ENCODE measurements at regions not wholly inside any gene's neighbourhood (a gene's known extent, or its start where the extent isn't known, plus 50 kb on each side); places are given as distances from the start of the nearest gene placed in this dataset.

GRCh38 chr5:44506561-44506960, 117.3 kb upstream of the FGF10 start:
- no peaks in the 10 kb centered on the region for H3K36me3 ChIP-seq (ENCODE audit: control insufficient read depth, insufficient read depth, low read length)
- no peaks in the 10 kb centered on the region for H3K27me3 ChIP-seq (ENCODE audit: control insufficient read depth, insufficient read depth, low read length)
- H3K27ac ChIP-seq (ENCODE audit: low read depth, low read length), result no peak overlapping the region
- H3K9me3 ChIP-seq (ENCODE audit: control insufficient read depth, insufficient read depth, low read depth, low read length), result no peaks in the 10 kb centered on the region
- H3K9ac ChIP-seq (ENCODE audit: low read length), result no peak overlapping the region
- H3K4me1 ChIP-seq (ENCODE audit: control insufficient read depth, insufficient read depth, low read length), result peaks cover 3% of the 10 kb centered on the region; the same call in 1 of the 2 replicates
- H3K4me3 ChIP-seq (ENCODE audit: low read depth, low read length), result no peak overlapping the region

- no peaks in the 10 kb centered on the region for H3K9me3 ChIP-seq (ENCODE audit: control insufficient read depth, insufficient read depth, low read depth, low read length)
- no peak overlapping the region for H3K9ac ChIP-seq (ENCODE audit: low read length)
- H3K27ac ChIP-seq (ENCODE audit: low read depth, low read length), result no peak overlapping the region
- no peak overlapping the region for H3K4me3 ChIP-seq (ENCODE audit: low read depth, low read length)
- no peaks in the 10 kb centered on the region for H3K36me3 ChIP-seq (ENCODE audit: control insufficient read depth, insufficient read depth, low read length)
- H3K4me1 ChIP-seq (ENCODE audit: control insufficient read depth, insufficient read depth, low read length), result no peaks in the 10 kb centered on the region
- H3K27me3 ChIP-seq (ENCODE audit: control insufficient read depth, insufficient read depth, low read length), result no peaks in the 10 kb centered on the region
Observed at GRCh38 chr5:44499381-44499780, 110.2 kb upstream of the FGF10 start.

DNA sequence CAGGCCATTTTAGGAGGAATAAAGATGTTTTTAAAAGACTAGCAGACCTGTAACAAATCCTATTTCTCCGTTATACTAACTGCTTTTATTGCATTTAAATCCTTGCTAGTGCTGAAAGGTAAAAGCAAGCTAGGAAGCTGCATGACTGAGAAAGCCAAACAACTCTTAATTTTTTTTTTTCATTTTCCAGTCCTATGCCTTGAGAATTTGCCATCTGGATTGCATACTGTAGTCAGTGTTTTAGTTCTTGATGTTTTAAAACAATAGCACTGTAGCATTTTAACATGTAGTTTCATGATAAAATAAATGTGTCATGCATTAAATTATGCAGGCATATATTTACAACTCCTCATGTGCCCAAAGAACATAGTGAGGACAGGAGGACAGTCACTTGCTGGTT, 108.4 kb upstream of the FGF10 start:
- Histone ChIP-seq H3K27me3 (ENCODE audit: control insufficient read depth, insufficient read depth, low read length) (no peaks in the 10 kb centered on the region), H3K27ac (ENCODE audit: low read depth, low read length) (no peak overlapping the region), H3K9me3 (ENCODE audit: control insufficient read depth, insufficient read depth, low read depth, low read length) (peaks cover 11% of the 10 kb centered on the region), H3K9ac (ENCODE audit: low read length) (no peak overlapping the region), H3K4me1 (ENCODE audit: control insufficient read depth, insufficient read depth, low read length) (no peaks in the 10 kb centered on the region), H3K36me3 (ENCODE audit: control insufficient read depth, insufficient read depth, low read length) (no peaks in the 10 kb centered on the region), H3K4me3 (ENCODE audit: low read depth, low read length) (no peak overlapping the region)

DNA sequence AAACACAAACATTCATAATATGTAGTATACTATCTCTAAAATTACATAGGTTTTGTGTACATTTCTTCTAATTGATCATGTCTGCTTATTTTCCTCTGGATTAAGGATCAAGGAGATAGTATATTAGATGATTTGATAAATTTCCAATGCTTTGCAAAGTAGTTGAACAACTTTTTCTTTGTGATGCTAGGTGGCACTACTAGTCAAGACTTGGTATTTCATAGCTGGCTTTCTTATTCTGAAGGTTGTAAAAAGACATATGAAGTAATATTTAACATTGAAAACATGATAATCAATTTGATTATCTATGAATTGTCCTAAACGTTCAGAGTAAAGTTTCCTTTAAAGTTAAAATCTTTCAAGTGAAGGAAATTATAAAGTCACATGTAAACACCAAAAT, 106.1 kb upstream of the FGF10 start:
- Histone ChIP-seq H3K27me3 (ENCODE audit: control insufficient read depth, insufficient read depth, low read length) (no peaks in the 10 kb centered on the region), H3K4me1 (ENCODE audit: control insufficient read depth, insufficient read depth, low read length) (no peaks in the 10 kb centered on the region), H3K4me3 (ENCODE audit: low read depth, low read length) (no peak overlapping the region), H3K27ac (ENCODE audit: low read depth, low read length) (no peak overlapping the region), H3K9me3 (ENCODE audit: control insufficient read depth, insufficient read depth, low read depth, low read length) (peaks cover 18% of the 10 kb centered on the region), H3K9ac (ENCODE audit: low read length) (no peak overlapping the region), H3K36me3 (ENCODE audit: control insufficient read depth, insufficient read depth, low read length) (no peaks in the 10 kb centered on the region)

DNA sequence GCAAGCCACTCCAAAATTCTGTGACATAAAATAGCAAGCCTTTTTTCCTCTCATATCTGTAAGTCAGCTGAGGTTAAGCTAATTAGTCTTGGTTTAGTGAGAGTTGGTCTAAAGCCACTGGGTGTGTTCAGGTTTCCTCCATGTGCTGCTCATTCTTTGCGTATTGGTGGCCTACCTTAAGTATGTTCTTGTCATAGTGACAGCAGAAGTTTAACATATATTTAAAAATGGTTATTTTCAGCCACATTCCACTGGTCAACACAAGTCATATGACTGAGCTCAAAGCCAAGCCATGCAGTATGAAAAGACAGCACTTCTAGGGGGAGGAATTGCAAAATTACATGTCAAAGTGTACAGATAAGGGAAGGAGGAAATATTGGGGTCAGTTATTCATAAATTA, 100.5 kb upstream of the FGF10 start:
- Histone ChIP-seq H3K9ac (ENCODE audit: low read length) (no peak overlapping the region), H3K27me3 (ENCODE audit: control insufficient read depth, insufficient read depth, low read length) (no peaks in the 10 kb centered on the region), H3K27ac (ENCODE audit: low read depth, low read length) (no peak overlapping the region), H3K9me3 (ENCODE audit: control insufficient read depth, insufficient read depth, low read depth, low read length) (peaks cover 18% of the 10 kb centered on the region), H3K4me3 (ENCODE audit: low read depth, low read length) (no peak overlapping the region), H3K36me3 (ENCODE audit: control insufficient read depth, insufficient read depth, low read length) (no peaks in the 10 kb centered on the region), H3K4me1 (ENCODE audit: control insufficient read depth, insufficient read depth, low read length) (no peaks in the 10 kb centered on the region)

GRCh38 chr5:44486591-44486990, 97.4 kb upstream of the FGF10 start:
- Histone ChIP-seq H3K4me3 (ENCODE audit: low read depth, low read length) (no peak overlapping the region), H3K9me3 (ENCODE audit: control insufficient read depth, insufficient read depth, low read depth, low read length) (peaks cover 6% of the 10 kb centered on the region; the same call in 1 of the 2 replicates), H3K4me1 (ENCODE audit: control insufficient read depth, insufficient read depth, low read length) (peaks cover 12% of the 10 kb centered on the region; the same call in 1 of the 2 replicates), H3K9ac (ENCODE audit: low read length) (no peak overlapping the region), H3K27me3 (ENCODE audit: control insufficient read depth, insufficient read depth, low read length) (no peaks in the 10 kb centered on the region), H3K36me3 (ENCODE audit: control insufficient read depth, insufficient read depth, low read length) (no peaks in the 10 kb centered on the region), H3K27ac (ENCODE audit: low read depth, low read length) (no peak overlapping the region)

GRCh38 chr5:44454002-44454401, 64.8 kb upstream of the FGF10 start:
- H3K27ac ChIP-seq (ENCODE audit: low read depth, low read length), result no peak overlapping the region
- H3K27me3 ChIP-seq (ENCODE audit: control insufficient read depth, insufficient read depth, low read length), result no peaks in the 10 kb centered on the region
- H3K36me3 ChIP-seq (ENCODE audit: control insufficient read depth, insufficient read depth, low read length), result no peaks in the 10 kb centered on the region
- H3K9ac ChIP-seq (ENCODE audit: low read length), result no peak overlapping the region
- no peak overlapping the region for H3K4me3 ChIP-seq (ENCODE audit: low read depth, low read length)
- no peaks in the 10 kb centered on the region for H3K4me1 ChIP-seq (ENCODE audit: control insufficient read depth, insufficient read depth, low read length)
- peaks cover 5% of the 10 kb centered on the region; the same call in 1 of the 2 replicates for H3K9me3 ChIP-seq (ENCODE audit: control insufficient read depth, insufficient read depth, low read depth, low read length)

- Histone ChIP-seq H3K36me3 (ENCODE audit: control insufficient read depth, insufficient read depth, low read length) (no peaks in the 10 kb centered on the region), H3K9me3 (ENCODE audit: control insufficient read depth, insufficient read depth, low read depth, low read length) (no peaks in the 10 kb centered on the region), H3K4me3 (ENCODE audit: low read depth, low read length) (no peak overlapping the region), H3K4me1 (ENCODE audit: control insufficient read depth, insufficient read depth, low read length) (peaks cover 7% of the 10 kb centered on the region; the same call in 1 of the 2 replicates), H3K27me3 (ENCODE audit: control insufficient read depth, insufficient read depth, low read length) (no peaks in the 10 kb centered on the region), H3K27ac (ENCODE audit: low read depth, low read length) (no peak overlapping the region), H3K9ac (ENCODE audit: low read length) (no peak overlapping the region)
Observed at GRCh38 chr5:44446399-44446798, 57.2 kb upstream of the FGF10 start.

DNA sequence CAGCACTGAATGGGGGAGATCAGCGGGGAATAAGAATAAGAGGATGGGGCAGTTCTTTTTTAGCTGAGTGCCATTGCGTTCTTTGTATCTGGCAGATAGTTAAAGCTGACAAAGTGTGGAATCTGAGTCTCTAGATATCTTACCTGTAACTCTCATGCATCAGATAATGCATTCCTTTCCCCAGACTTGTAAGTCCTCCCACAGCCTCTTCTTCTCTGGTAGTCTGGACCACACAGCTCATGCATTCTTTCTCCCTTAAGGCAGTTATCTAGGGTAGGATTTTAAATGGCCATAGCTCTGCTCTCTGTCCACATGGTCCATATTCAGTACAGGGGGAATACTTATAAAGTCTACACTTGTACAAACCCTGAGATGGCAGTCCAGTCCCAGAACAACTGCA, 54.0 kb upstream of the FGF10 start:
- H3K4me3 ChIP-seq (ENCODE audit: low read depth, low read length), result no peak overlapping the region
- no peak overlapping the region for H3K27ac ChIP-seq (ENCODE audit: low read depth, low read length)
- no peaks in the 10 kb centered on the region for H3K36me3 ChIP-seq (ENCODE audit: control insufficient read depth, insufficient read depth, low read length)
- H3K27me3 ChIP-seq (ENCODE audit: control insufficient read depth, insufficient read depth, low read length), result no peaks in the 10 kb centered on the region
- no peak overlapping the region for H3K9ac ChIP-seq (ENCODE audit: low read length)
- peaks cover 11% of the 10 kb centered on the region; the same call in 1 of the 2 replicates for H3K4me1 ChIP-seq (ENCODE audit: control insufficient read depth, insufficient read depth, low read length)
- no peaks in the 10 kb centered on the region for H3K9me3 ChIP-seq (ENCODE audit: control insufficient read depth, insufficient read depth, low read depth, low read length)

- no peak overlapping the region for H3K27ac ChIP-seq (ENCODE audit: low read depth, low read length)
- no peaks in the 10 kb centered on the region for H3K27me3 ChIP-seq (ENCODE audit: control insufficient read depth, insufficient read depth, low read length)
- peaks cover 8% of the 10 kb centered on the region; the same call in 1 of the 2 replicates for H3K4me1 ChIP-seq (ENCODE audit: control insufficient read depth, insufficient read depth, low read length)
- H3K9ac ChIP-seq (ENCODE audit: low read length), result no peak overlapping the region
- H3K9me3 ChIP-seq (ENCODE audit: control insufficient read depth, insufficient read depth, low read depth, low read length), result no peaks in the 10 kb centered on the region
- H3K4me3 ChIP-seq (ENCODE audit: low read depth, low read length), result no peak overlapping the region
- no peaks in the 10 kb centered on the region for H3K36me3 ChIP-seq (ENCODE audit: control insufficient read depth, insufficient read depth, low read length)
Observed at GRCh38 chr5:44441460-44441859, 52.2 kb upstream of the FGF10 start.

DNA sequence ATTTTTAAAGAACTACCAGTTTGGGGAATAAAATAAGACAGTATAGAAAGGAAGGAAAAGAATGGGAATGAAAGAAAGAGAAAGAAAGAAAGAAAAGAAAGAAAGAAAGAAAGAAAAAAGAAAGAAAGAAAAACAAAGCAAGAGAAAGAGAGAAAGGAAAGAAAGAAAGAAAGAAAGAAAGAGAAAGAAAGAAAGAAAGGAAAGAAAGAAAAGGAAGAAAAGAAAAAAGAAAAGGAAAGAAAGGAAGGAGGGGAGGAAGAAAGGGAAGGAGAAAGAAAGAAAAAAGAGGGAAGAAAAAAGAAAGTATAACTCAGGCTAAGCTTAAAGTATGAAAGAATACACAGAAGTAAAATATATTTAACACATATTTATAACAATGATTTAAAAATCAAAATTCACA, 51.0 kb upstream of the FGF10 start:
- H3K36me3 ChIP-seq (ENCODE audit: control insufficient read depth, insufficient read depth, low read length), result no peaks in the 10 kb centered on the region
- H3K9me3 ChIP-seq (ENCODE audit: control insufficient read depth, insufficient read depth, low read depth, low read length), result no peaks in the 10 kb centered on the region
- no peaks in the 10 kb centered on the region for H3K27me3 ChIP-seq (ENCODE audit: control insufficient read depth, insufficient read depth, low read length)
- no peak overlapping the region for H3K27ac ChIP-seq (ENCODE audit: low read depth, low read length)
- no peak overlapping the region for H3K9ac ChIP-seq (ENCODE audit: low read length)
- no peak overlapping the region for H3K4me3 ChIP-seq (ENCODE audit: low read depth, low read length)
- peaks cover 4% of the 10 kb centered on the region; the same call in 1 of the 2 replicates for H3K4me1 ChIP-seq (ENCODE audit: control insufficient read depth, insufficient read depth, low read length)

Data from HUES6 (cell line).